ENCODE measurements at regions not wholly inside any gene's neighbourhood (a gene's known extent, or its start where the extent isn't known, plus 50 kb on each side); places are given as distances from the start of the nearest gene placed in this dataset.

- TF ChIP-seq CTCF (IDR thresholded peaks at IDR 0.05): no peak
- Histone ChIP-seq H3K27ac (no peak overlapping the region), H3K4me3 (no peak overlapping the region)
- DNase-seq (ENCODE audit: low spot score): no peak
Observed at GRCh38 chr6:54018722-54019121, 92.5 kb upstream of the MLIP start.

GRCh38 chr6:54019860-54020259 lies 91.4 kb upstream of the MLIP start:
- H3K4me3 ChIP-seq: no peak overlapping the region
- no peak overlapping the region for H3K27ac ChIP-seq
- DNase-seq (ENCODE audit: low spot score): no peak
- no peak for TF ChIP-seq CTCF (IDR thresholded peaks at IDR 0.05)

- H3K27ac ChIP-seq: no peak overlapping the region
Observed at GRCh38 chr6:54020334-54020733, 90.9 kb upstream of the MLIP start.

GRCh38 chr6:54026652-54027400 lies 84.4 kb upstream of the MLIP start:
- no peak for DNase-seq (ENCODE audit: low spot score)
- no peak overlapping the region for H3K4me3 ChIP-seq
- no peak overlapping the region for H3K27ac ChIP-seq
- TF ChIP-seq CTCF (IDR thresholded peaks at IDR 0.05): no peak

More at GRCh38 chr6:54020334-54020733, 90.9 kb upstream of the MLIP start:
- no peak overlapping the region for H3K4me3 ChIP-seq
- no peak for TF ChIP-seq CTCF (IDR thresholded peaks at IDR 0.05)
- no peak for DNase-seq (ENCODE audit: low spot score)

GRCh38 chr6:54028170-54028569 lies 83.1 kb upstream of the MLIP start:
- H3K4me3 ChIP-seq: no peak overlapping the region
- DNase-seq (ENCODE audit: low spot score): no peak

GRCh38 chr6:54029187-54029586 lies 82.1 kb upstream of the MLIP start:
- no peak overlapping the region for H3K27ac ChIP-seq
- no peak overlapping the region for H3K4me3 ChIP-seq
- no peak for TF ChIP-seq CTCF (IDR thresholded peaks at IDR 0.05)
- DNase-seq (ENCODE audit: low spot score): no peak

More at GRCh38 chr6:54028170-54028569, 83.1 kb upstream of the MLIP start:
- H3K27ac ChIP-seq: no peak overlapping the region
- TF ChIP-seq CTCF (IDR thresholded peaks at IDR 0.05): no peak

GRCh38 chr6:54031169-54031568 lies 80.1 kb upstream of the MLIP start:
- Histone ChIP-seq H3K4me3 (no peak overlapping the region), H3K27ac (no peak overlapping the region)
- no peak for DNase-seq (ENCODE audit: low spot score)
- TF ChIP-seq CTCF (IDR thresholded peaks at IDR 0.05): no peak

Data from coronary artery (tissue), 2 donors.